ENCODE measurements at regions not wholly inside any gene's neighbourhood (a gene's known extent, or its start where the extent isn't known, plus 50 kb on each side); places are given as distances from the start of the nearest gene placed in this dataset.

DNA sequence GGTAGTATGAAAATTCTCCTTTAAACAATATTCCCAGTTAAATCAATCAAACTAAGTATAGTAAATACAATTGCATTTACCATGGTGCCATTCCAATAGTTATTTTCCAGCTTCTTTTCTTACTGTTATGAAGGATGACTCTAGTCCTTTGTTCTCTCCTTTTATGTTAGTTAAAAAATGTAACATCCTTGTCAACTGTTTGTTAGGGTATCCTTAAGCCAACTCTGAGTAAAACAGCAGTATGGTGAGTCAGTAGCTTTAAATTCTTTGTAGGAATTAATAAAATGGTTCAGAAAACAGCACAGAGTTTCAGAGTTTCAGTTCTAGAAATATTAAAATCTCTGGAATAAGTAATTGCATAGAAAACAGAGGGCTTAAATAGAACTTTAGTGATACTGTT, 384.4 kb downstream of the MTRR start:
- TF ChIP-seq, protein P1, sequence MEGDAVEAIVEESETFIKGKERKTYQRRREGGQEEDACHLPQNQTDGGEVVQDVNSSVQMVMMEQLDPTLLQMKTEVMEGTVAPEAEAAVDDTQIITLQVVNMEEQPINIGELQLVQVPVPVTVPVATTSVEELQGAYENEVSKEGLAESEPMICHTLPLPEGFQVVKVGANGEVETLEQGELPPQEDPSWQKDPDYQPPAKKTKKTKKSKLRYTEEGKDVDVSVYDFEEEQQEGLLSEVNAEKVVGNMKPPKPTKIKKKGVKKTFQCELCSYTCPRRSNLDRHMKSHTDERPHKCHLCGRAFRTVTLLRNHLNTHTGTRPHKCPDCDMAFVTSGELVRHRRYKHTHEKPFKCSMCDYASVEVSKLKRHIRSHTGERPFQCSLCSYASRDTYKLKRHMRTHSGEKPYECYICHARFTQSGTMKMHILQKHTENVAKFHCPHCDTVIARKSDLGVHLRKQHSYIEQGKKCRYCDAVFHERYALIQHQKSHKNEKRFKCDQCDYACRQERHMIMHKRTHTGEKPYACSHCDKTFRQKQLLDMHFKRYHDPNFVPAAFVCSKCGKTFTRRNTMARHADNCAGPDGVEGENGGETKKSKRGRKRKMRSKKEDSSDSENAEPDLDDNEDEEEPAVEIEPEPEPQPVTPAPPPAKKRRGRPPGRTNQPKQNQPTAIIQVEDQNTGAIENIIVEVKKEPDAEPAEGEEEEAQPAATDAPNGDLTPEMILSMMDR (conservative IDR thresholded peaks at IDR 0.05): no peak
- TF ChIP-seq ZFX (IDR thresholded peaks at IDR 0.05): no peak

Measured in C4-2B (cell line).